Astrocyte of the spinal cord (primary cell): ENCODE measurements at regions not wholly inside any gene's neighbourhood (a gene's known extent, or its start where the extent isn't known, plus 50 kb on each side); places are given as distances from the start of the nearest gene placed in this dataset.

ENCODE experiments used
- DNase-seq: peaks from one replicate; pipeline ENCODE4 v3.0.0; 2011; ENCODE audit warnings: low read depth, low spot score
- H3K4me3 ChIP-seq: 2 replicates; pipeline ENCODE4 v1.5.1; 2011; ENCODE audit warnings: low read depth, mild to moderate bottlenecking, low read length, moderate library complexity
- CTCF ChIP-seq: IDR thresholded peaks from 2 replicates; pipeline ENCODE4 v1.5.1; 2012; ENCODE audit warnings: low read depth, mild to moderate bottlenecking, low read length, inconsistent platforms
- in situ Hi-C: cut with HindIII; loops from 2 replicates; pipeline ENCODE4 v1.10.0; 2017; ENCODE audit warnings: low sequenced_read_pairs

DNA sequence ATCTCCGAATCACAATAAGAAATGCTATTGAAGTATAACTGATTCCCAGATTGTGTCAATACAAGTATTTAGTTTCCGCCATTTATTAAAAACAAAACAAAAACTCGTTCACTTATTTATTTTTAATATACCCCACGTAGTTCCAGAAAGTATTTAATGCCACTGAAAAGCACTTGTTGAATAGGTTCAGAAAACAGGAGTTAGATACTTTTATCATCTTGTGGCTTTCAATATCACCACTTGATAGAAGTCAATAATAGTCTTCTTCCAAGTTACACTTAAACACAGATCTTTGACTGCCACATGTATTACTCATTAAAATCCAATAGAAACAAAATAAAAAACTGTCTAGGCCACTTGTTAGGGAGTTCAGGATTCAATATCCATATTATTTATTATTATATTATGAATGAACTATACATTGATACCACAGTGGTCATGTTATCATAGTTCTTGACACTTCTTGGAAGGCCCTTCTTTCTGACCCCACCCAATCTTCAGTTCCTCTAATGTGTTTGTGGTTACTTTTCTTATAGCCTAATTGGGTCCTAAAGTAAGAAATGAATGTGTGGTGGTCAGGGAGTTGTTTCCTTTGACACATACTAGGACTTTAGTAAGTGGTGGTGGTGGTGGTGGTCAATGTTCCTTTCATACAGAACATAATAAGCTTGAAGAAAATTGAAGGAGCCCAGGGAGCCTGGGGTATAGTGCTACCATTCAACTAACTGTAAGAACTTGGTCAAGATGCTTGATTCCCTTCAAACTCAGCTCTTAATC is 221.3 kb upstream of the ITGA4 start:
- in situ Hi-C loops = no loop called here
- no peak for TF ChIP-seq CTCF
- DNase-seq = no peak
- no peak overlapping the region for H3K4me3 ChIP-seq

- DNase-seq = no peak
- in situ Hi-C loops = no loop called here
- TF ChIP-seq CTCF = no peak
- H3K4me3 ChIP-seq = no peak overlapping the region
These were observed 217.9 kb upstream of the ITGA4 start for GRCh38 chr2:181239201-181239799.

DNA sequence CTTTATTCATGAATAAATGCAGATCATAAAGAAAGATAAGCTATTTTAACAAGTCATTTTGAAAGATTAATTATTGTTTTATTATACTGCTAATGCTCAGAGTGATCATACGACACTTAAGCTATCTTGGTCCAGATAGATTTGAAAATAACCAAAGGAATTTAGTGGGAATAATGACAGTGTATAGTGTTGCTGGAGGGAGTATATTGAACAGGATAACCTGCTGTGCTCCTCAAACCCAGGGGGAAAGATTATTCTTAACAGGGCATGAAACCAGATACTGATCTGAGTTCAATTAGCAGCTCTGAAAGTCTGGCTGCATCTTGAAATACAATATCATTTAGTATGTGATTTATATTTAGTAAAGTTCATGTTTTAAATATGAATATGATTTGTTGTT is 216.3 kb upstream of the ITGA4 start:
- no peak for TF ChIP-seq CTCF
- H3K4me3 ChIP-seq = no peak overlapping the region
- no peak for DNase-seq
- in situ Hi-C loops = no loop called here

DNA sequence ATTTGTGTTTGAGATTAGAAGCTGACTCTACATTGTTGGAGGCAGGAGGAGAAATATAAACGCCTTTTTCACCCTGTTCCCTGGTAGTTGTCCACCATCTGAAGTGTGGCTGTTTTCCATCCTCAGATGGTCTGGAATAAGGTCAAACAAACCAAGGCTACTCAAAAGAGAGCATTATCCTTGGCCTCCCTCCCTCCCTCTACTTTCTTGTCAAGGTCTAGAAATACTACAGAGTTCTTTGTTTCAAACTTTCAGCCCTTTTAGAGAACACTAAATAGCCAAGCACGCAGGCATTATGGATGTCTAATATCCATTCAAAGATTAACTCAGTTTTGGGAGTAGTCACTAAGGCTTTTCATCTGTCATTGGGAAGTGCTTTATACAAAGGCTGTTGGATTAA is 215.8 kb upstream of the ITGA4 start:
- DNase-seq = no peak
- H3K4me3 ChIP-seq = no peak overlapping the region
- in situ Hi-C loops = no loop called here
- TF ChIP-seq CTCF = no peak

- no peak overlapping the region for H3K4me3 ChIP-seq
- no peak for TF ChIP-seq CTCF
- no peak for DNase-seq
- in situ Hi-C loops = no loop called here
These were observed 215.4 kb upstream of the ITGA4 start for GRCh38 chr2:181241797-181242196.

GRCh38 chr2:181242262-181242661 is 214.9 kb upstream of the ITGA4 start:
- no peak for TF ChIP-seq CTCF
- no peak overlapping the region for H3K4me3 ChIP-seq
- DNase-seq = no peak
- in situ Hi-C loops = no loop called here
